PFSK-1 (cell line): ENCODE measurements at regions not wholly inside any gene's neighbourhood (a gene's known extent, or its start where the extent isn't known, plus 50 kb on each side); places are given as distances from the start of the nearest gene placed in this dataset.

Experiments used
- FOXP2 ChIP-seq: optimal IDR thresholded peaks from 2 replicates; pipeline ENCODE3; 2011; ENCODE audit warnings: borderline replicate concordance, control low read depth, inconsistent platforms; ENCODE audit not compliant: insufficient read depth; ENCODE audit errors: extremely low read length, extremely low read depth
- POLR2AphosphoS5 ChIP-seq: IDR thresholded peaks from 2 replicates; pipeline ENCODE4 v1.6.1; 2012; ENCODE audit warnings: low read depth, mild to moderate bottlenecking, control low read depth, low read length, moderate library complexity
- TAF1 ChIP-seq: IDR thresholded peaks from 2 replicates; pipeline ENCODE4 v1.6.1; 2012; ENCODE audit warnings: low read length, control low read depth, borderline replicate concordance; ENCODE audit not compliant: insufficient read depth

DNA sequence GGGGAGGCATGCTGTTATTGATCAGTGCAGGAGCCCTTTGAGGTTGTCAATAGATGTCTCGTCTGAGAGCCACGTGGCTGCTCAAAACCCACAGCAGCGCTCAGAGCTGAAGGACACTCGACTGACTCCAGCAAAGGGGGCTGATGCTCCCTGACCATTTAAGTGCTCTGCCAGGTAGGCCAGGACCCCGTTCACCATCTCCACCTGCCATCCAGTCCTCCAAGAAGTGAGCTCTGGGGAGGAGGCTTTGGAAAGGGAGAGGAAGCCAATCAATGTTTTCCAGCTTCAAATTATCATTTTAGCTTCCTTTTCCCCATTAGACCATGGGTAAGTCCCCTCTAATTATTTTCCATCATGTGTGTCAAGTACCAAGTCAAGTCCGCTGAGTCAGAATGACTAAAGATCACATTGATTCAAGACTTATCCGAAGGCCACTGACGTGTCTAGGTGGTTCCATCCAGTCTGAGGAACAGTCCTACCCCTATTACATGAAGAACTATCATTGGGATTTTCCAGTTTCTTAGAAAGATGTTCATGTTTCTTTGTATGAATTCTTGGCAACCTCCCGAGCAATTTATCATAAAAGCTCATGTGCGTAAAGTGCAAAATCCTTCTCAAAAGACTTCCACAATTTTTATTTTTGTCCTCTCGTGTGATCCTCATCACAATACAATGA, 302.6 kb upstream of the LYZL1 start:
- TF ChIP-seq POLR2AphosphoS5 (no peak), TAF1 (no peak), FOXP2 (no peak)
